GM12878 (cell line): ENCODE measurements at regions not wholly inside any gene's neighbourhood (a gene's known extent, or its start where the extent isn't known, plus 50 kb on each side); places are given as distances from the start of the nearest gene placed in this dataset.

Experiments
- ATAC-seq: fragments of 200-7000 bp; cut with Tn5 transposase; 3 replicates; pipeline ENCODE4 v1.9.1; 2020; ENCODE audit warnings: mild to moderate bottlenecking, moderate library complexity
- BruUV-seq: library from RNA; stranded (reverse); fragments of 400-500 nt; replicated peaks from 2 replicates; lab custom pipeline; 2021; lab: Mats Ljungman, UMichigan
- CTCF ChIA-PET: fragments of 300-600 bp; sonication (Branson Sonifier 250); formaldehyde crosslinking; extraction: SDS; loops from one replicate; lab custom pipeline; 2021; ENCODE audit warnings: inconsistent platforms; lab: Yijun Ruan, JAX
- POLR2A ChIA-PET: fragments of 350-600 bp; formaldehyde crosslinking; extraction: SDS; loops from one replicate; lab custom pipeline; 2021; ENCODE audit warnings: inconsistent platforms; lab: Charles Lee
- RAD21 ChIA-PET: fragments of 300-600 bp; sonication (Branson Sonifier 250); formaldehyde crosslinking; loops from one replicate; lab custom pipeline; 2023; ENCODE audit warnings: antibody characterized with exemption; ENCODE audit not compliant: unreplicated experiment; lab: Charles Lee
- SMC1A ChIA-PET: fragments of 300-600 bp; sonication (Branson Sonifier 250); formaldehyde crosslinking; loops from one replicate; lab custom pipeline; 2023; ENCODE audit not compliant: unreplicated experiment, uncharacterized antibody; lab: Charles Lee
- DNase-seq: peaks from one replicate; pipeline ENCODE4 v3.0.0-alpha.2; 2011; ENCODE audit warnings: low read depth, low spot score
- FAIRE-seq: peaks from 3 replicates; lab custom pipeline; 2011; peaks lifted over from hg19 to GRCh38; lab: Jason Lieb, UNC
- H2AFZ ChIP-seq: 2 replicates; pipeline ENCODE4 v1.6.0; 2011; ENCODE audit warnings: low read depth, low read length, control low read depth; ENCODE audit not compliant: control insufficient read depth
- H3K27ac ChIP-seq: 2 replicates; pipeline ENCODE4 v1.5.1; 2011; ENCODE audit warnings: control low read depth; ENCODE audit not compliant: control insufficient read depth, insufficient read depth
- H3K27me3 ChIP-seq, 2 experiments: replicated peaks in 1 of 2; 2 replicates each; pipeline versions ENCODE4 v1.6.0 to v1.6.1; 2011; ENCODE audit warnings: low read length in 1 of 2; ENCODE audit not compliant: control insufficient read depth in 2 of 2, insufficient read depth in 2 of 2
- H3K36me3 ChIP-seq, 2 experiments: 2 replicates each; pipeline ENCODE4 v1.5.1; 2011; ENCODE audit warnings: low read length in 1 of 2; ENCODE audit not compliant: control insufficient read depth in 2 of 2, insufficient read depth in 2 of 2
- H3K4me1 ChIP-seq: 2 replicates; pipeline ENCODE4 v1.6.1; 2011; ENCODE audit warnings: mild to moderate bottlenecking, low read length, moderate library complexity, mixed read lengths; ENCODE audit not compliant: control insufficient read depth, insufficient read depth
- H3K4me2 ChIP-seq: 2 replicates; pipeline ENCODE4 v1.6.0; 2011; ENCODE audit warnings: control low read depth; ENCODE audit not compliant: control insufficient read depth, insufficient read depth
- H3K4me3 ChIP-seq: fragments of 200-600 bp; sonication (generic); 2 replicates; pipeline ENCODE4 v1.5.1; 2016
- H3K79me2 ChIP-seq: 2 replicates; pipeline ENCODE4 v1.6.0; 2011; ENCODE audit warnings: low read length; ENCODE audit not compliant: control insufficient read depth, insufficient read depth
- H3K9ac ChIP-seq: 2 replicates; pipeline ENCODE4 v1.8.0; 2011; ENCODE audit warnings: low read length, control low read depth, mixed read lengths; ENCODE audit not compliant: control insufficient read depth, insufficient read depth
- H3K9me3 ChIP-seq: replicated peaks from 3 replicates; pipeline ENCODE4 v1.5.1; 2011; ENCODE audit warnings: mild to moderate bottlenecking, low read length; ENCODE audit not compliant: control insufficient read depth, insufficient read depth
- H4K20me1 ChIP-seq: 2 replicates; pipeline ENCODE4 v1.6.0; 2011; ENCODE audit not compliant: control insufficient read depth, insufficient read depth
- EED ChIP-seq: sonication (generic); IDR thresholded peaks from 2 replicates; pipeline ENCODE4 v1.6.1; 2016; ENCODE audit warnings: antibody characterized with exemption, low read depth
- EZH2 ChIP-seq: IDR thresholded peaks from 2 replicates; pipeline ENCODE4 v1.6.1; 2012; ENCODE audit warnings: low read depth, mild to moderate bottlenecking, control low read depth, inconsistent platforms, low read length, borderline replicate concordance; ENCODE audit not compliant: control insufficient read depth
- FOXK2 ChIP-seq: fragments of 450-650 bp; IDR thresholded peaks from 2 replicates; pipeline ENCODE4 v1.6.1; 2017; ENCODE audit warnings: mild to moderate bottlenecking, moderate library complexity
- HCFC1 ChIP-seq: fragments of 150-350 bp; IDR thresholded peaks from 2 replicates; pipeline ENCODE4 v1.6.1; 2014; ENCODE audit warnings: low read length
- KLF5 ChIP-seq: fragments of 450-650 bp; IDR thresholded peaks from 2 replicates; pipeline ENCODE4 v1.6.1; 2014; ENCODE audit warnings: mild to moderate bottlenecking; ENCODE audit not compliant: partially characterized antibody
- MYB ChIP-seq: fragments of 150-350 bp; IDR thresholded peaks from 2 replicates; pipeline ENCODE4 v1.6.1; 2014; ENCODE audit warnings: mild to moderate bottlenecking, low read depth, low read length, borderline replicate concordance
- NBN ChIP-seq: fragments of 450-650 bp; IDR thresholded peaks from 2 replicates; pipeline ENCODE4 v1.6.1; 2016
- NFYB ChIP-seq: IDR thresholded peaks from 2 replicates; pipeline ENCODE4 v1.6.1; 2011; ENCODE audit warnings: low read depth, mild to moderate bottlenecking, low read length, improper control_type of control experiment, moderate library complexity; ENCODE audit not compliant: insufficient read depth
- NRF1 ChIP-seq: conservative IDR thresholded peaks from 2 replicates; pipeline ENCODE4 v1.6.1; 2011; ENCODE audit warnings: mild to moderate bottlenecking, low read depth, low read length, improper control_type of control experiment
- RELB ChIP-seq: fragments of 450-650 bp; IDR thresholded peaks from 2 replicates; pipeline ENCODE4 v1.6.1; 2017; ENCODE audit warnings: low read depth, mild to moderate bottlenecking, moderate library complexity
- TAF1 ChIP-seq: IDR thresholded peaks from 2 replicates; pipeline ENCODE4 v1.6.1; 2011; ENCODE audit warnings: mild to moderate bottlenecking, low read depth, low read length, borderline replicate concordance
- YBX1 ChIP-seq: fragments of 450-650 bp; IDR thresholded peaks from 2 replicates; pipeline ENCODE4 v1.6.1; 2016; ENCODE audit warnings: antibody characterized with exemption
- WGBS: methylation state at CpG from one replicate; pipeline ENCODE4 v1.1.6; 2016; ENCODE audit warnings: low lambda C conversion rate; ENCODE audit not compliant: insufficient replicate concordance, insufficient coverage; ENCODE audit errors: missing lambda C conversion rate; 5-methylcytosine and 5-hydroxymethylcytosine counted together
- in situ Hi-C: fragments of 300-500 bp; cut with MboI; formaldehyde crosslinking; loops from 9 replicates; pipeline ENCODE4 v1.14.3; 2018; ENCODE audit warnings: mixed read lengths
- intact Hi-C: fragments of 100-400 bp; cut with micrococcal nuclease; formaldehyde crosslinking; loops from one replicate; pipeline ENCODE4 v1.14.2; 2022; ENCODE audit not compliant: unreplicated experiment

GRCh38 chr1:80244372-80244771 lies 1237.8 kb upstream of the ADGRL4 start:
- Histone ChIP-seq H3K9me3 (no peaks in the 10 kb centered on the region), H3K4me1 (no peaks in the 10 kb centered on the region), H3K27ac (no peak overlapping the region), H3K4me2 (no peak overlapping the region), H3K36me3 (no peaks in the 10 kb centered on the region), H3K79me2 (no peaks in the 10 kb centered on the region)
- POLR2A ChIA-PET: interaction anchor here (0.5 kb wide), 1 partner anchor 538 kb away, joined by 3 read pairs; no protein-coding TSS in a partner anchor
- 0% methylated on average over 1 of the region's 1 CpG for WGBS
- DNase-seq (no peak), ATAC-seq (no peak)
- RAD21 ChIA-PET: no interaction called here
- BruUV-seq: no TSS peak
- intact Hi-C loops (no loop called here), in situ Hi-C loops (no loop called here)
- SMC1A ChIA-PET: no interaction called here
- no peak for TF ChIP-seq HCFC1
- TF ChIP-seq, all 136 proteins: peak for 0
- Histone ChIP-seq H3K4me3 (no peak overlapping the region), H4K20me1 (no peaks in the 10 kb centered on the region), H3K9ac (no peak overlapping the region), H2AFZ (no peak overlapping the region), H3K27me3 (no peaks in the 10 kb centered on the region)
- CTCF ChIA-PET: no interaction called here
- no peak for FAIRE-seq

GRCh38 chr1:80241566-80241965 lies 1235.0 kb upstream of the ADGRL4 start:
- Histone ChIP-seq H3K9me3 (no peaks in the 10 kb centered on the region), H2AFZ (no peak overlapping the region), H3K4me1 (no peaks in the 10 kb centered on the region), H3K79me2 (no peaks in the 10 kb centered on the region), H3K9ac (no peak overlapping the region), H3K27me3 (no peaks in the 10 kb centered on the region), H3K27ac (no peak overlapping the region), H4K20me1 (no peaks in the 10 kb centered on the region), H3K4me3 (no peak overlapping the region), H3K4me2 (no peak overlapping the region), H3K36me3 (no peaks in the 10 kb centered on the region)
- RAD21 ChIA-PET: no interaction called here
- DNase-seq (no peak), ATAC-seq (no peak), FAIRE-seq (no peak)
- POLR2A ChIA-PET: no interaction called here
- intact Hi-C loops: no loop called here
- BruUV-seq: no TSS peak
- SMC1A ChIA-PET: no interaction called here
- no peak for TF ChIP-seq TAF1
- no peak for TF ChIP-seq MYB
- TF ChIP-seq EED: no peak
- no peak for TF ChIP-seq YBX1
- no peak for TF ChIP-seq EZH2
- no peak for TF ChIP-seq NFYB
- no peak for TF ChIP-seq RELB
- TF ChIP-seq NBN: no peak
- TF ChIP-seq NRF1: no peak
- no peak for TF ChIP-seq KLF5
- no peak for TF ChIP-seq FOXK2
- in situ Hi-C loops: no loop called here
- 0% methylated on average over 1 of the region's 1 CpG for WGBS
- CTCF ChIA-PET: no interaction called here
